GM23338 (cell line): ENCODE measurements at regions not wholly inside any gene's neighbourhood (a gene's known extent, or its start where the extent isn't known, plus 50 kb on each side); places are given as distances from the start of the nearest gene placed in this dataset.

ENCODE experiments used
- ATAC-seq: fragments of 200-7000 bp; cut with Tn5 transposase; 3 replicates; pipeline ENCODE4 v1.9.1; 2020
- DNase-seq: peaks from one replicate; pipeline ENCODE4 v3.0.0-alpha.2; 2015; ENCODE audit warnings: low spot score
- H2AFZ ChIP-seq: fragments of 200-600 bp; sonication (generic); 2 replicates; pipeline ENCODE4 v1.8.0; 2016; ENCODE audit warnings: antibody characterized with exemption, mild to moderate bottlenecking, moderate library complexity
- H3F3A ChIP-seq: fragments of 200-600 bp; sonication (generic); replicated peaks from 2 replicates; pipeline ENCODE4 v1.8.0; 2017; ENCODE audit warnings: antibody characterized with exemption, mixed run types, low read depth
- H3K27ac ChIP-seq: fragments of 200-600 bp; sonication (generic); 2 replicates; pipeline ENCODE4 v1.6.1; 2016; ENCODE audit warnings: low read depth
- H3K27me3 ChIP-seq: fragments of 200-600 bp; sonication (generic); 2 replicates; pipeline ENCODE4 v1.8.0; 2016; ENCODE audit warnings: mild to moderate bottlenecking, mixed run types, moderate library complexity; ENCODE audit not compliant: insufficient read depth
- H3K36me3 ChIP-seq: fragments of 200-600 bp; sonication (generic); 2 replicates; pipeline ENCODE4 v1.8.0; 2016; ENCODE audit warnings: mild to moderate bottlenecking; ENCODE audit not compliant: insufficient read depth
- H3K4me1 ChIP-seq: fragments of 200-600 bp; sonication (generic); 2 replicates; pipeline ENCODE4 v1.8.0; 2016; ENCODE audit warnings: mild to moderate bottlenecking, moderate library complexity; ENCODE audit not compliant: insufficient read depth
- H3K4me2 ChIP-seq: fragments of 200-600 bp; sonication (generic); 2 replicates; pipeline ENCODE4 v1.7.1; 2017; ENCODE audit warnings: mixed run types
- H3K4me3 ChIP-seq: fragments of 200-600 bp; sonication (generic); 2 replicates; pipeline ENCODE4 v1.6.1; 2016; ENCODE audit warnings: mixed run types
- H3K79me2 ChIP-seq: fragments of 200-600 bp; sonication (generic); replicated peaks from 2 replicates; pipeline ENCODE4 v1.8.0; 2017; ENCODE audit warnings: mild to moderate bottlenecking; ENCODE audit not compliant: insufficient read depth
- H3K9me2 ChIP-seq: fragments of 200-600 bp; sonication (generic); 2 replicates; pipeline ENCODE4 v1.8.0; 2017; ENCODE audit not compliant: insufficient read depth
- H4K20me1 ChIP-seq: fragments of 200-600 bp; sonication (generic); replicated peaks from 2 replicates; pipeline ENCODE4 v1.8.0; 2017; ENCODE audit warnings: mild to moderate bottlenecking; ENCODE audit not compliant: insufficient read depth
- H3K27ac Mint-ChIP-seq: 2 replicates; pipeline ENCODE4 v1.8.0; 2020; ENCODE audit warnings: inconsistent platforms, mild to moderate bottlenecking, moderate library complexity, mixed read lengths
- H3K27me3 Mint-ChIP-seq: 3 replicates; pipeline ENCODE4 v1.8.0; 2022; ENCODE audit warnings: low read depth, mild to moderate bottlenecking, moderate library complexity, mixed read lengths, inconsistent platforms; ENCODE audit not compliant: insufficient read depth, poor library complexity
- H3K36me3 Mint-ChIP-seq: 3 replicates; pipeline ENCODE4 v1.8.0; 2021; ENCODE audit warnings: low read depth, mild to moderate bottlenecking, inconsistent platforms, moderate library complexity, mixed read lengths
- H3K4me1 Mint-ChIP-seq: 3 replicates; pipeline ENCODE4 v1.8.0; 2020; ENCODE audit warnings: mild to moderate bottlenecking, inconsistent platforms, mixed read lengths
- H3K4me3 Mint-ChIP-seq: 3 replicates; pipeline ENCODE4 v1.8.0; 2021; ENCODE audit warnings: moderate library complexity, mild to moderate bottlenecking, inconsistent platforms, mixed read lengths
- H3K9me3 Mint-ChIP-seq: 3 replicates; pipeline ENCODE4 v1.8.0; 2020; ENCODE audit warnings: moderate library complexity, mild to moderate bottlenecking, inconsistent platforms, mixed read lengths
- CREB1 ChIP-seq: fragments of 250-450 bp; sonication (Bioruptor Pico); IDR thresholded peaks from 2 replicates; pipeline ENCODE4 v1.5.0; 2020; ENCODE audit warnings: low read depth, mild to moderate bottlenecking, moderate library complexity
- EZH2 ChIP-seq: fragments of 200-600 bp; sonication (generic); IDR thresholded peaks from one replicate; pipeline ENCODE4 v1.8.0; 2017; ENCODE audit warnings: antibody characterized with exemption, mild to moderate bottlenecking, low read depth; ENCODE audit not compliant: unreplicated experiment
- JUNB ChIP-seq: IDR thresholded peaks from one replicate; pipeline ENCODE4 v1.6.1; 2016; ENCODE audit warnings: antibody characterized with exemption; ENCODE audit not compliant: unreplicated experiment
- POLR2AphosphoS5 ChIP-seq: IDR thresholded peaks from 2 replicates; pipeline ENCODE4 v1.6.1; 2016; ENCODE audit warnings: antibody characterized with exemption, low read depth
- ZNF114 ChIP-seq: fragments of 250-450 bp; sonication (Bioruptor Pico); IDR thresholded peaks from 2 replicates; pipeline ENCODE4 v1.5.0; 2020; ENCODE audit warnings: mild to moderate bottlenecking, moderate library complexity
- ZNF331 ChIP-seq: fragments of 250-450 bp; sonication (Bioruptor Pico); IDR thresholded peaks from 2 replicates; pipeline ENCODE4 v1.5.0; 2020; ENCODE audit warnings: low read depth, mild to moderate bottlenecking, moderate library complexity
- TF ChIP-seq, protein P1 (sequence below): fragments of 250-450 bp; sonication (Bioruptor Pico); IDR thresholded peaks from 2 replicates; pipeline ENCODE4 v1.5.0; 2020; ENCODE audit warnings: mild to moderate bottlenecking, moderate library complexity

DNA sequence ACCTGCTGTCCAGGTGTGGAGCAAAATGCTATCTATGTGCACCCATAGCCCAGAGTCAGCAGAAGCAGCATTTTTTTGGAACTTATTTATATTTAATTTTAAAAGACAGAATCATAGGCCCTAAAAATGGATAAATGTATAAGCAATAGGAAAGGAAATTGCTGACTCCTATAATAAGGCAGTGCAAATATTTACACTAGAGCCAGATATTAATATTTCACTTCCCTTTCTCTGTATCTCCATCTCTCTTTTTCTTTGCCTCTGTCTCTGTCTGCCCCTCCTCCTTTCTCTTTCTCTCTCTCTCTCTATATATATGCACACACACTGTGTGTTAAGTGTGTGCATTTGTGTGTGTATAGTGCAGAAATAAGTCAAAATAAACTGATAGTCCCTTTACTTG, 375.6 kb downstream of the SOX11 start:
- TF ChIP-seq CREB1 (CRISPR knock-in tag) (no peak), POLR2AphosphoS5 (no peak), ZNF331 (CRISPR knock-in tag) (no peak)
- TF ChIP-seq, protein P1, sequence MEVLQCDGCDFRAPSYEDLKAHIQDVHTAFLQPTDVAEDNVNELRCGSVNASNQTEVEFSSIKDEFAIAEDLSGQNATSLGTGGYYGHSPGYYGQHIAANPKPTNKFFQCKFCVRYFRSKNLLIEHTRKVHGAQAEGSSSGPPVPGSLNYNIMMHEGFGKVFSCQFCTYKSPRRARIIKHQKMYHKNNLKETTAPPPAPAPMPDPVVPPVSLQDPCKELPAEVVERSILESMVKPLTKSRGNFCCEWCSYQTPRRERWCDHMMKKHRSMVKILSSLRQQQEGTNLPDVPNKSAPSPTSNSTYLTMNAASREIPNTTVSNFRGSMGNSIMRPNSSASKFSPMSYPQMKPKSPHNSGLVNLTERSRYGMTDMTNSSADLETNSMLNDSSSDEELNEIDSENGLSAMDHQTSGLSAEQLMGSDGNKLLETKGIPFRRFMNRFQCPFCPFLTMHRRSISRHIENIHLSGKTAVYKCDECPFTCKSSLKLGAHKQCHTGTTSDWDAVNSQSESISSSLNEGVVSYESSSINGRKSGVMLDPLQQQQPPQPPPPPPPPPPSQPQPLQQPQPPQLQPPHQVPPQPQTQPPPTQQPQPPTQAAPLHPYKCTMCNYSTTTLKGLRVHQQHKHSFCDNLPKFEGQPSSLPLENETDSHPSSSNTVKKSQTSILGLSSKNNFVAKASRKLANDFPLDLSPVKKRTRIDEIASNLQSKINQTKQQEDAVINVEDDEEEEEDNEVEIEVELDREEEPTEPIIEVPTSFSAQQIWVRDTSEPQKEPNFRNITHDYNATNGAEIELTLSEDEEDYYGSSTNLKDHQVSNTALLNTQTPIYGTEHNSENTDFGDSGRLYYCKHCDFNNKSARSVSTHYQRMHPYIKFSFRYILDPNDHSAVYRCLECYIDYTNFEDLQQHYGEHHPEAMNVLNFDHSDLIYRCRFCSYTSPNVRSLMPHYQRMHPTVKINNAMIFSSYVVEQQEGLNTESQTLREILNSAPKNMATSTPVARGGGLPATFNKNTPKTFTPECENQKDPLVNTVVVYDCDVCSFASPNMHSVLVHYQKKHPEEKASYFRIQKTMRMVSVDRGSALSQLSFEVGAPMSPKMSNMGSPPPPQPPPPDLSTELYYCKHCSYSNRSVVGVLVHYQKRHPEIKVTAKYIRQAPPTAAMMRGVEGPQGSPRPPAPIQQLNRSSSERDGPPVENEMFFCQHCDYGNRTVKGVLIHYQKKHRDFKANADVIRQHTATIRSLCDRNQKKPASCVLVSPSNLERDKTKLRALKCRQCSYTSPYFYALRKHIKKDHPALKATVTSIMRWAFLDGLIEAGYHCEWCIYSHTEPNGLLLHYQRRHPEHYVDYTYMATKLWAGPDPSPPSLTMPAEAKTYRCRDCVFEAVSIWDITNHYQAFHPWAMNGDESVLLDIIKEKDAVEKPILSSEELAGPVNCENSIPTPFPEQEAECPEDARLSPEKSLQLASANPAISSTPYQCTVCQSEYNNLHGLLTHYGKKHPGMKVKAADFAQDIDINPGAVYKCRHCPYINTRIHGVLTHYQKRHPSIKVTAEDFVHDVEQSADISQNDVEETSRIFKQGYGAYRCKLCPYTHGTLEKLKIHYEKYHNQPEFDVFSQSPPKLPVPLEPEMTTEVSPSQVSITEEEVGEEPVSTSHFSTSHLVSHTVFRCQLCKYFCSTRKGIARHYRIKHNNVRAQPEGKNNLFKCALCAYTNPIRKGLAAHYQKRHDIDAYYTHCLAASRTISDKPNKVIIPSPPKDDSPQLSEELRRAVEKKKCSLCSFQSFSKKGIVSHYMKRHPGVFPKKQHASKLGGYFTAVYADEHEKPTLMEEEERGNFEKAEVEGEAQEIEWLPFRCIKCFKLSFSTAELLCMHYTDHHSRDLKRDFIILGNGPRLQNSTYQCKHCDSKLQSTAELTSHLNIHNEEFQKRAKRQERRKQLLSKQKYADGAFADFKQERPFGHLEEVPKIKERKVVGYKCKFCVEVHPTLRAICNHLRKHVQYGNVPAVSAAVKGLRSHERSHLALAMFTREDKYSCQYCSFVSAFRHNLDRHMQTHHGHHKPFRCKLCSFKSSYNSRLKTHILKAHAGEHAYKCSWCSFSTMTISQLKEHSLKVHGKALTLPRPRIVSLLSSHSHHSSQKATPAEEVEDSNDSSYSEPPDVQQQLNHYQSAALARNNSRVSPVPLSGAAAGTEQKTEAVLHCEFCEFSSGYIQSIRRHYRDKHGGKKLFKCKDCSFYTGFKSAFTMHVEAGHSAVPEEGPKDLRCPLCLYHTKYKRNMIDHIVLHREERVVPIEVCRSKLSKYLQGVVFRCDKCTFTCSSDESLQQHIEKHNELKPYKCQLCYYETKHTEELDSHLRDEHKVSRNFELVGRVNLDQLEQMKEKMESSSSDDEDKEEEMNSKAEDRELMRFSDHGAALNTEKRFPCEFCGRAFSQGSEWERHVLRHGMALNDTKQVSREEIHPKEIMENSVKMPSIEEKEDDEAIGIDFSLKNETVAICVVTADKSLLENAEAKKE (CRISPR knock-in tag) = no peak
- H3K4me1 ChIP-seq = peaks cover 5% of the 10 kb centered on the region
- no peaks in the 10 kb centered on the region for H3K36me3 ChIP-seq
- Mint-ChIP-seq H3K36me3 (no peaks in the 10 kb centered on the region), H3K9me3 (peaks cover 63% of the 10 kb centered on the region), H3K27me3 (peaks cover 8% of the 10 kb centered on the region), H3K4me3 (no peak overlapping the region), H3K4me1 (peaks cover 20% of the 10 kb centered on the region), H3K27ac (no peak overlapping the region)
- no peaks in the 10 kb centered on the region for H3K79me2 ChIP-seq
- H3K27ac ChIP-seq = no peak overlapping the region
- H3F3A ChIP-seq = no peaks in the 10 kb centered on the region
- H4K20me1 ChIP-seq = no peaks in the 10 kb centered on the region
- H3K4me2 ChIP-seq = no peak overlapping the region
- H3K4me3 ChIP-seq = no peak overlapping the region
- H3K9me2 ChIP-seq = no peaks in the 10 kb centered on the region
- no peaks in the 10 kb centered on the region for H3K27me3 ChIP-seq
- ATAC-seq (no peak), DNase-seq (no peak)
- no peak overlapping the region for H2AFZ ChIP-seq

DNA sequence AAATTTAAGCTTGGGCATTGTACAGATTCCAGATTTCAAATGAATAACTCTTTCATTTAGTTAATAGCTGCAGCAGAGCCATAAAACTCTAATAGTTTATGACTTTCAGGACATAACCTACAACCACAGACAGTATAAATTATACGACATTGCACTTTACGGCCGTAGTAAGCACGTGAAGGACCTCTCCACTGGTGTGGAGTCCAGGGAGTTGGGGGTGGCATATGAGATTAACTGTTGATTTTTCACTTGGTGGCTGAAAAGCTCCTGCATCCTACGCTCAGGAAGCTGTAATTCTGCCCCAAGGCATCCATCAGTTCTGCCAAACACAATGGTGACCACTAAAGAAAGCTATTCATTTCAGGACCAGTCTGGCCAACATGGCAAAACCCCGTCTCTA, 376.2 kb downstream of the SOX11 start:
- Mint-ChIP-seq H3K4me3 (no peak overlapping the region), H3K27ac (no peak overlapping the region), H3K27me3 (peaks cover 8% of the 10 kb centered on the region), H3K36me3 (no peaks in the 10 kb centered on the region), H3K4me1 (peaks cover 25% of the 10 kb centered on the region), H3K9me3 (peaks cover 64% of the 10 kb centered on the region)
- Histone ChIP-seq H3K27ac (no peak overlapping the region), H3K27me3 (no peaks in the 10 kb centered on the region), H2AFZ (no peak overlapping the region), H3K36me3 (no peaks in the 10 kb centered on the region), H3K9me2 (no peaks in the 10 kb centered on the region), H3K4me2 (no peak overlapping the region), H3F3A (no peaks in the 10 kb centered on the region), H4K20me1 (no peaks in the 10 kb centered on the region), H3K79me2 (no peaks in the 10 kb centered on the region), H3K4me1 (peaks cover 5% of the 10 kb centered on the region), H3K4me3 (no peak overlapping the region)
- no peak for ATAC-seq
- DNase-seq = no peak
- TF ChIP-seq ZNF331 (CRISPR knock-in tag) (no peak), ZNF114 (CRISPR knock-in tag) (no peak), CREB1 (CRISPR knock-in tag) (no peak), EZH2 (no peak), POLR2AphosphoS5 (no peak), JUNB (no peak)
- TF ChIP-seq, protein P1 (CRISPR knock-in tag) = no peak
